LNCaP clone FGC (cell line): ENCODE measurements at regions not wholly inside any gene's neighbourhood (a gene's known extent, or its start where the extent isn't known, plus 50 kb on each side); places are given as distances from the start of the nearest gene placed in this dataset.
"Not testable (repeated sequence)": the region's sequence is repeated elsewhere in the genome, so short reads cannot be mapped to it uniquely, and the experiment has no call there.

Experiments
- DNase-seq: peaks from one replicate; pipeline ENCODE4 v3.0.0-alpha.2; 2011; ENCODE audit warnings: low read depth
- H3K4me3 ChIP-seq: 2 replicates; pipeline ENCODE4 v1.5.1; 2011; ENCODE audit warnings: mild to moderate bottlenecking, low read depth, low read length, control low read depth
- CTCF ChIP-seq: IDR thresholded peaks from 2 replicates; pipeline ENCODE4 v1.5.1; 2012; ENCODE audit warnings: mild to moderate bottlenecking; ENCODE audit not compliant: control insufficient read depth, insufficient read depth; ENCODE audit errors: extremely low read depth

- not testable (repeated sequence) for H3K4me3 ChIP-seq, DNase-seq
Observed at GRCh38 chr2:89756616-89757015, 1065.1 kb downstream of the RPIA start.

GRCh38 chr2:89758332-89759026 is 1067.0 kb downstream of the RPIA start:
- H3K4me3 ChIP-seq, DNase-seq: not testable (repeated sequence)

- DNase-seq = not testable (repeated sequence)
Observed at GRCh38 chr2:89760762-89761161, 1069.3 kb downstream of the RPIA start.

GRCh38 chr2:89761171-89761570 is 1069.7 kb downstream of the RPIA start:
- not testable (repeated sequence) for H3K4me3 ChIP-seq, DNase-seq

More at GRCh38 chr2:89760762-89761161, 1069.3 kb downstream of the RPIA start:
- not testable (repeated sequence) for H3K4me3 ChIP-seq

- DNase-seq, H3K4me3 ChIP-seq: not testable (repeated sequence)
Observed at GRCh38 chr2:89761863-89762262, 1070.4 kb downstream of the RPIA start.

GRCh38 chr2:89762461-89763253 is 1071.2 kb downstream of the RPIA start:
- H3K4me3 ChIP-seq, DNase-seq: not testable (repeated sequence)

GRCh38 chr2:89763254-89763580 is 1071.7 kb downstream of the RPIA start:
- DNase-seq = no peak
- no peak overlapping the region for H3K4me3 ChIP-seq
- TF ChIP-seq CTCF = 0 out of 2 replicates have a peak, but pooled peaks have one; percentile 18

- no peak for TF ChIP-seq CTCF
- H3K4me3 ChIP-seq = no peak overlapping the region
- DNase-seq = no peak
Observed at GRCh38 chr2:89763581-89764485, 1072.4 kb downstream of the RPIA start.

GRCh38 chr2:89764571-89765360 is 1073.3 kb downstream of the RPIA start:
- not testable (repeated sequence) for H3K4me3 ChIP-seq, DNase-seq

GRCh38 chr2:89765361-89765718 is 1073.9 kb downstream of the RPIA start:
- H3K4me3 ChIP-seq, DNase-seq: not testable (repeated sequence)

- not testable (repeated sequence) for H3K4me3 ChIP-seq, DNase-seq
Observed at GRCh38 chr2:89766141-89766990, 1074.9 kb downstream of the RPIA start.

- not testable (repeated sequence) for DNase-seq, H3K4me3 ChIP-seq
Observed at GRCh38 chr2:89767058-89767457, 1075.6 kb downstream of the RPIA start.
